ENCODE measurements at regions not wholly inside any gene's neighbourhood (a gene's known extent, or its start where the extent isn't known, plus 50 kb on each side); places are given as distances from the start of the nearest gene placed in this dataset.

DNA sequence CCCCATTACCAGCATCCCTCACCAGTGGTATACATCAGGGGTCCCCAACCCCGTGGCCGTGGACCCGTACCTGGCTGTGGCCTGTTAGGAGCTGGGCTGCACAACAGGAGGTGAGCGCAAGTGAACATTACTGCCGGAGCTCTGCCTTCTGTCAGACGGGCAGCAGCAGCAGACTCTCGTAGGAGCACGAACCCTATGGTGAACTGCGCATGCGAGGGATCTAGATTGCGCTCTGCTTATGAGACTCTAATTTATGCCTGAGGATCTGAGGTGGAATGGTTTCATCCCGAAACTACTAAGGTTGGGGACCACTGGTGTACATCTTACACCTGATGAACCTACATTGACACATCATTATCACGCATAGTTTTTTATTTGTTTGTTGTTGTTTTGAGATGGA is 52.8 kb upstream of the DHX15 start:
- Mint-ChIP-seq H3K27ac (no peak overlapping the region), H3K4me3 (no peak overlapping the region), H3K36me3 (ENCODE audit: insufficient read depth in 1 of 3, low read depth in 3 of 3) (no peaks in the 10 kb centered on the region), H3K4me1 (no peaks in the 10 kb centered on the region; a peak in 2 of 4 replicates), H3K27me3 (ENCODE audit: low read depth) (no peaks in the 10 kb centered on the region), H3K9me3 (no peaks in the 10 kb centered on the region)
- no peak overlapping the region for H3K4ac ChIP-seq (ENCODE audit: low read depth, low read length)
- H3K27ac ChIP-seq (ENCODE audit: insufficient read length, low read depth, low read length) = no peak overlapping the region
- H3K23me2 ChIP-seq (ENCODE audit: insufficient read length, low read depth, low read length, poor library complexity, severe bottlenecking) = no peaks in the 10 kb centered on the region
- H3K4me1 ChIP-seq (ENCODE audit: insufficient read depth, low read length) = no peaks in the 10 kb centered on the region
- H4K91ac ChIP-seq (ENCODE audit: insufficient read length, low read depth, low read length) = no peak overlapping the region
- no peak overlapping the region for H2BK15ac ChIP-seq (ENCODE audit: low read depth, low read length)
- no peak overlapping the region for H2AFZ ChIP-seq (ENCODE audit: low read length)
- H2BK120ac ChIP-seq (ENCODE audit: low read depth, low read length, poor library complexity, severe bottlenecking) = no peak overlapping the region
- no peaks in the 10 kb centered on the region for H4K20me1 ChIP-seq (ENCODE audit: control insufficient read depth, insufficient read depth, insufficient read length)
- no peak overlapping the region for H4K5ac ChIP-seq (ENCODE audit: insufficient read length, low read depth, low read length)
- no peak overlapping the region for H2BK5ac ChIP-seq (ENCODE audit: insufficient read length, low read length)
- H3K4me2 ChIP-seq (ENCODE audit: insufficient read depth, insufficient read length, low read length) = no peak overlapping the region
- no peak overlapping the region for H3K14ac ChIP-seq (ENCODE audit: insufficient read depth, low read length)
- no peak overlapping the region for H3T11ph ChIP-seq (ENCODE audit: low read length)
- no peak overlapping the region for H3K23ac ChIP-seq (ENCODE audit: insufficient read length, low read depth, low read length)
- H2BK20ac ChIP-seq (ENCODE audit: low read depth, low read length, poor library complexity, severe bottlenecking) = no peak overlapping the region
- H3K9me3 ChIP-seq (ENCODE audit: control insufficient read depth, low read depth, low read length) = no peaks in the 10 kb centered on the region
- H3K18ac ChIP-seq (ENCODE audit: insufficient read length, low read depth, low read length) = no peak overlapping the region
- DNase-seq = no peak
- TF ChIP-seq, protein P1, sequence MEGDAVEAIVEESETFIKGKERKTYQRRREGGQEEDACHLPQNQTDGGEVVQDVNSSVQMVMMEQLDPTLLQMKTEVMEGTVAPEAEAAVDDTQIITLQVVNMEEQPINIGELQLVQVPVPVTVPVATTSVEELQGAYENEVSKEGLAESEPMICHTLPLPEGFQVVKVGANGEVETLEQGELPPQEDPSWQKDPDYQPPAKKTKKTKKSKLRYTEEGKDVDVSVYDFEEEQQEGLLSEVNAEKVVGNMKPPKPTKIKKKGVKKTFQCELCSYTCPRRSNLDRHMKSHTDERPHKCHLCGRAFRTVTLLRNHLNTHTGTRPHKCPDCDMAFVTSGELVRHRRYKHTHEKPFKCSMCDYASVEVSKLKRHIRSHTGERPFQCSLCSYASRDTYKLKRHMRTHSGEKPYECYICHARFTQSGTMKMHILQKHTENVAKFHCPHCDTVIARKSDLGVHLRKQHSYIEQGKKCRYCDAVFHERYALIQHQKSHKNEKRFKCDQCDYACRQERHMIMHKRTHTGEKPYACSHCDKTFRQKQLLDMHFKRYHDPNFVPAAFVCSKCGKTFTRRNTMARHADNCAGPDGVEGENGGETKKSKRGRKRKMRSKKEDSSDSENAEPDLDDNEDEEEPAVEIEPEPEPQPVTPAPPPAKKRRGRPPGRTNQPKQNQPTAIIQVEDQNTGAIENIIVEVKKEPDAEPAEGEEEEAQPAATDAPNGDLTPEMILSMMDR (conservative IDR thresholded peaks at IDR 0.05) = no peak
- H3K27me3 ChIP-seq (ENCODE audit: insufficient read depth, low read length) = no peaks in the 10 kb centered on the region
- H2AK5ac ChIP-seq (ENCODE audit: insufficient read length, low read length) = no peak overlapping the region
- H3K56ac ChIP-seq (ENCODE audit: insufficient read length, low read depth, low read length) = no peak overlapping the region
- H3K9ac ChIP-seq (ENCODE audit: extremely low read depth, insufficient read length, low read length) = no peak overlapping the region
- no peak overlapping the region for H4K8ac ChIP-seq (replicated peaks; ENCODE audit: insufficient read length, low read depth, low read length)
- no peaks in the 10 kb centered on the region for H3K79me2 ChIP-seq (ENCODE audit: insufficient read depth, low read length)
- H2BK12ac ChIP-seq (ENCODE audit: insufficient read length, low read depth, low read length) = no peak overlapping the region
- WGBS (ENCODE audit: extremely low coverage, insufficient read length, low lambda C conversion rate) = no CpG with 5 or more reads among the region's 13 CpGs
- H3K79me1 ChIP-seq (ENCODE audit: insufficient read depth, low read depth, low read length, poor library complexity, severe bottlenecking) = no peaks in the 10 kb centered on the region

Data from H9 (cell line).